Mesodermal cell (in vitro differentiated cells): ENCODE measurements at regions not wholly inside any gene's neighbourhood (a gene's known extent, or its start where the extent isn't known, plus 50 kb on each side); places are given as distances from the start of the nearest gene placed in this dataset.

Experiments used
- H3K27ac ChIP-seq: 2 replicates; pipeline ENCODE4 v1.7.0; 2013; ENCODE audit warnings: mild to moderate bottlenecking, low read depth, low read length, moderate library complexity; ENCODE audit not compliant: severe bottlenecking
- H3K36me3 ChIP-seq: 2 replicates; pipeline ENCODE4 v1.7.1; 2013; ENCODE audit warnings: mild to moderate bottlenecking, low read length, moderate library complexity; ENCODE audit not compliant: control insufficient read depth, insufficient read depth
- H3K4me1 ChIP-seq: one replicate; pipeline ENCODE4 v1.7.1; 2013; ENCODE audit warnings: mild to moderate bottlenecking, low read length; ENCODE audit not compliant: insufficient read depth, control insufficient read depth, poor library complexity, severe bottlenecking
- H3K4me3 ChIP-seq: 2 replicates; pipeline ENCODE4 v1.7.0; 2013; ENCODE audit warnings: low read length, control low read depth, mild to moderate bottlenecking; ENCODE audit not compliant: insufficient read depth, poor library complexity, severe bottlenecking; ENCODE audit errors: extremely low read depth
- H3K9me3 ChIP-seq: 2 replicates; pipeline ENCODE4 v1.7.1; 2013; ENCODE audit warnings: mild to moderate bottlenecking, low read length, moderate library complexity; ENCODE audit not compliant: control insufficient read depth
- WGBS, 2 experiments: methylation state at CpG; one replicate each; pipeline ENCODE4 v1.1.5; 2013; ENCODE audit warnings: missing lambda C conversion rate in 2 of 2; ENCODE audit not compliant: insufficient coverage in 2 of 2; 5-methylcytosine and 5-hydroxymethylcytosine counted together

DNA sequence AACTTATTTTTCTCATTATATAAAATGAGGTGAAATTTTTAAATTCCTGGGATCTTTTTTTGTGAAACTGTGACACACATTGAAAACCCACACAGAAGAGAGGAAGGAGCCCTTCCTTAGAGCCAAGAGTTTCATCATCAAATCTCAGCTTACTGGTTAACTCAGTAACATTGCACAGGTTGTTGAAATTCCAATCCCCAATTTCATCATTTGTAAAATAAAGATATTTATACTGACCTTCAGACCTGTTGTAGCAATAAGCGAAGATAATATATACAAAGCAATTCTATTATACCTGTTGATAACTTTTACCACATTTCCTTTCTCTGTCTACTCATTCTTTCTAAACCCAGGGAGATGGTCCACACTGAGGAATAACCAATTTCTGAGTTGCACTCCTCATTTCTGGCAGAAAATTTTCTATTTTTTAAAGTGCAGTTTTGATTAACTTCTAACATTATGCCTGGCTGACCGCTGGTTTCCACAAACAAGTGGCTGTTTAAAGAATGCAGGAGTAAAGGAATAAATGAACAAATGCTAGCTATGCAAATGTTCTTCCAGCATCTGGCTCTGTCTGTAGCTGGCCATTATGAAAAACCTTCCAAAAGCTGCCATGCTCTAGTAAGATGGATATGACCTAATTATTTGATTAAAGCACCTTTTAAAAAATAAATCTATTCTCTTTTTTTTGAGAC lies 105.7 kb upstream of the LINC00305 start:
- Histone ChIP-seq H3K27ac (no peak overlapping the region), H3K4me1 (no peaks in the 10 kb centered on the region), H3K36me3 (no peaks in the 10 kb centered on the region), H3K9me3 (no peaks in the 10 kb centered on the region), H3K4me3 (no peak overlapping the region)
- 50% methylated on average over 1 of the region's 2 CpGs; no CpG with 5 or more reads in 1 of the 2 experiments for WGBS, 2 experiments

DNA sequence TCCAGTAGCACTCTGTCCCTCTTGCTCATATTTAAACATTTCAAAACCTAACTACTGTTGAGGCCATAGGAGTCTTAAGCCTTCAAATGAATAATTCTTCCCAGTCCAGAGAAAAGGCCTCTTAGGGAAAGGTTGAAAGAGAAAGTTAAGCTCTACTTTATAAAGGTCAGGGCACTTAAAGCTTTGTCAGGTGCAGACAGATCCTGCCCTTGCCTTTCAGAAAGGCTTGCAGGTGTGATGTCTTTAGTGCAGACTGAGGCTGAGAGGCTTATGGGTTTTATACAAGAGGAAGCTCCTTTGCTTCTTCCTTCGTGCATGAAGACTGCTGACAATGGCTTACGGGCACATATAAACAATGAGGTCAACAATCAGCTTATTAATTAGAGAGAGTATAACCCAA lies 105.0 kb upstream of the LINC00305 start:
- Histone ChIP-seq H3K4me3 (no peak overlapping the region), H3K9me3 (no peaks in the 10 kb centered on the region), H3K36me3 (no peaks in the 10 kb centered on the region), H3K4me1 (no peaks in the 10 kb centered on the region), H3K27ac (no peak overlapping the region)
- no CpG with 5 or more reads among the region's 2 CpGs for WGBS, 2 experiments

DNA sequence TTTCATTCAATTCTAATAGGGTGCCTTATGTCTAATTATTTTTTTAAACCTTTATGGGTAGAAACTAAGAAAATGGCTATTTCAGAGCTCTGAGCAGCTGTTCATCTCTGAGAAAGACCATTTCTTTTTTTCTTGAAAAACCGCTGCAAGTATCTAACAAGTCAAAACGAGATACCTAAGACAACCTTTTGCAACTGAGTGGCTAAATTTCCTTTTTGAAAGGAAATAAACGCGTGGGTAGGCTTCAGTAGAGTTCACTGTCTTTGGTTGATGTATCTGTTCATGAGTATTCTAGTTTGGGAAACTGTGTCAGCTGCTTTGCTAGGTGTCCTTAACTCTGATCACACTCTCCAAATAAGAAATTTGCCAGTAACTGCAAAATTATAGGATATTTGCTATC lies 104.3 kb upstream of the LINC00305 start:
- H3K4me1 ChIP-seq = no peaks in the 10 kb centered on the region
- 88% methylated on average over 4 of the region's 4 CpGs; no CpG with 5 or more reads in 1 of the 2 experiments for WGBS, 2 experiments
- H3K27ac ChIP-seq = no peak overlapping the region
- H3K36me3 ChIP-seq = no peaks in the 10 kb centered on the region
- no peak overlapping the region for H3K4me3 ChIP-seq
- no peaks in the 10 kb centered on the region for H3K9me3 ChIP-seq

DNA sequence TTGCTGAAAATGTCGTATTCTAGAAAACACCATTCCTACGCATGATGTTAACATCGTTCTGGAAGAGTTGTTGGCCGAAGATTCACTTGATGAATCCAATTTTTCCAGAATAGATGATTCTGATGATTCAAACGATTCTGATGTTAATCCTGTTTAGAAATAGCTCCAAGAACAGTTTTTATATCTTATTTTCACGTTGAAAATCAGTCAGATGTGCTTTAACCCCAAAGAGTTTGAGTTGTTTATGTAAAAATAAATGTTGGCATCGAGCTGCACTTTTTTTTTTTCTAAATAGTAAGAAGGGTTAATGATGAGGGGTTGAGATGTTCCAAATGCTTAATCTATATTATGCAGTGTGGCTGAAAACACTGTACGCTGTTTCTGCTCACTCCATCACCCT lies 99.9 kb upstream of the LINC00305 start:
- Histone ChIP-seq H3K4me1 (no peaks in the 10 kb centered on the region), H3K27ac (no peak overlapping the region), H3K4me3 (no peak overlapping the region), H3K9me3 (no peaks in the 10 kb centered on the region), H3K36me3 (no peaks in the 10 kb centered on the region)
- 90 to 93% methylated on average over 2 to 5 of the region's 8 CpGs for WGBS, 2 experiments

DNA sequence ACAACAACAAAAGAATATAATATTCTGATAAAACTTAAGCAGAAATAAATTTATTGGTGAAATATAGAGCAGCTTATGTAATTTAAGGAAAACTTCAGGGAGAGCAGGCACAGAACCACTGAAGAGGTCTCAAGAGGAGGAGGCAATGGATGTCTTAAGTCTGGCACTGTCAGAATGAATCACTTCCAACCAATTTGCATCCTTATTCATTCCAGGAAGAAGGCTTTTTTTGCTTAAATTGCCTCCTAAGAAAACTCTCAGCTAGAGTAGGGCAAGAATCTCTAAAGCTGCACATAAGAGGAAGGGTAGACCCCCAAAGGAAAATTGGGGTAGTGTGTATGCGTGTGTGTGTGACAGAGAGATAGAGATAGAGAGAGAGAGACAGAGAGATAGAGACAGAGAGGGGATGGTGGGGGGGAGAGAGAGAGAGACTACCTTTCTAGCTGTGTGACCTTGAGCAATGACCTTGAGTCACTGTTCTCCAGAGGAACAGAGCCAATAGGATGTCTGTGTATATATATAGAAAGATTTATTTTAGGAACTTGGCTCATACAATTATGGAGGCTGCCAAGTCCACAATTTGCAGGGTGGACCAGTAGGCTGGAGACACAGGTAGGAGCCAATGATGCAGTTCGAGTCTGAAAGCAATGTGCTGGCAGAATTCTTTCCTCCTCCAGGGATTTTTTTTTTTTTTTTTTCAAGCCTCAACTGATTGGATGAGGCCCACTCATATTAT lies 96.4 kb upstream of the LINC00305 start:
- 87 to 89% methylated on average over 1 to 2 of the region's 2 CpGs for WGBS, 2 experiments
- Histone ChIP-seq H3K9me3 (no peaks in the 10 kb centered on the region), H3K36me3 (no peaks in the 10 kb centered on the region), H3K4me1 (no peaks in the 10 kb centered on the region), H3K4me3 (no peak overlapping the region), H3K27ac (no peak overlapping the region)

DNA sequence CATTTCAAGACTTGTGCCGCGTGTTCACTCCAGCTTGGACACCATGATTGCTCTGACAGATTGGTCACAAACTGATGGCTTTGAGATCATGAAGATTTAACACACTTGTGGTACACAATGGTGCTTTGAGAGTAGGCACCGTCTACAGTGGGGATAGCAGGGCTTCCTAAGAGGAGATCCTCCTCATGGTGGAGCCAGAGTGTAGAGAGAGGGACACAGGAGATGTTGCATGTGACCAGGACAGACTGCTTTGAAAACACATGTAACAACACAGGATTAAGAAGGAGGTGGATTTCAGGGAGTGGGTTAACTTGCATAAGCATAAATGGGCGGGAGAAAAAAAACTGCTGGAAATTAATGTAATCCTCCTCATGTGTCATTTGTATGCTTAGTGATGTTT lies 95.7 kb upstream of the LINC00305 start:
- no peak overlapping the region for H3K27ac ChIP-seq
- H3K4me1 ChIP-seq = no peaks in the 10 kb centered on the region
- WGBS, 2 experiments = 87% methylated on average over 3 to 4 of the region's 4 CpGs
- no peak overlapping the region for H3K4me3 ChIP-seq
- no peaks in the 10 kb centered on the region for H3K36me3 ChIP-seq
- H3K9me3 ChIP-seq = no peaks in the 10 kb centered on the region

DNA sequence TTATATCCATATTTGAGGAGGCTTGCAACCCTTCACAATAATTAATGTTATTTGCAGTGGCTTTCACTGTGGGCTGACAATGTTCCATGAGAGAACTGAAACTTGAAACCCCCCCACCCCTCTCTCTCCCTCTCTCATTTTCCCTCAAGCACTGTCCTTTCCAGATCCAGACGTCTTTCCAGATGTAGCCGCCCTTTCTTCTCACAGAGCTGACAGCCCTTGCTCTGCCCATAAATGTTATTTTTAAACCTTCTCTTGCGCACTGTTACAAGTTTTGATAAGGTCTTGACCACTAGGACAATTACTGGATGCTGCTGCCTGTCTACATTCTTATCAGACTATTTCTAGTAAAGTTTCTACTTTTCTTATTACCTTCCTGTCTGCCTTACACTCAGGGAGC lies 91.4 kb upstream of the LINC00305 start:
- H3K4me3 ChIP-seq = no peak overlapping the region
- no peaks in the 10 kb centered on the region for H3K36me3 ChIP-seq
- 56 to 58% methylated on average over 3 of the region's 3 CpGs for WGBS, 2 experiments
- no peaks in the 10 kb centered on the region for H3K4me1 ChIP-seq
- H3K9me3 ChIP-seq = no peaks in the 10 kb centered on the region
- H3K27ac ChIP-seq = no peak overlapping the region

DNA sequence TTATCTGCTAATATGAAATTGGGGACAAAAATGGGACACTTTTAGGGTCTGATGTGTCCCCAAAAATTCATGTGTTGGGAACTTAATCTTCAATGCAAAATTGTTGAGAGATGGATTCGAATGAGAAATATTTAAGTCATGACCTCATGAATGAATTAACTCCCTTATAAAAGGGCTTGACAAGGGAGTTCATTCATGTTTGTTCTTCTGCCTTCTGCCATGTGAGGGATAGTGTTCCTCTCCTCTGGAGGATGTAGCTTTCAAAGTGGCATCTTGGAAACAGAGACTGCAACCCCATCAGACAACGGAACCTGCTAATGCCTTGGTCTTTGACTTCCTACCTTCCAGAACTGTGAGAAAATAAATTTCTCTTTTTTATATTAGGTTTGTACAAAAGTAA lies 89.2 kb upstream of the LINC00305 start:
- no peak overlapping the region for H3K4me3 ChIP-seq
- no peaks in the 10 kb centered on the region for H3K9me3 ChIP-seq
- peak overlapping the region; percentile 11 for H3K27ac ChIP-seq
- H3K36me3 ChIP-seq = no peaks in the 10 kb centered on the region
- WGBS, 2 experiments = no CpG with 5 or more reads among the region's 2 CpGs
- no peaks in the 10 kb centered on the region for H3K4me1 ChIP-seq

DNA sequence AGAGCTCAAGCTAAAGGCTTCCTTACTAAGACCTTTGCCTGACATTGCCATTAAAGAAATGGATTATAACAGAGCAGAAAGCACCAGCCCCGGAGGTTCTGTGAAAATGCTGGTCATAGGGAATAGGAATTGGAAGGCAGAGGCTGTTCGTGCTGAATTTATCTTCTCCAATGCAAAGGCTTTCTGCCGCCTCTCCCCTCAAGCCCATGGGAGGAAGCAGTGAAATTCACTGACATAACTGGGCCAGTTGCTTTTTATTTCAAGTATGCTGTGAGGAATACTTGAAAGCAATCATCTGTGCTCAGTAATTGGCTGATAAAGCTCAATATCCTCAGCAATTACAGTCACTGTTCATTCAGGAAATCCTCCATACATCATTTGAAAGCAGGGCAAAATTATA lies 85.4 kb upstream of the LINC00305 start:
- H3K27ac ChIP-seq = no peak overlapping the region
- H3K36me3 ChIP-seq = no peaks in the 10 kb centered on the region
- H3K4me3 ChIP-seq = no peak overlapping the region
- H3K4me1 ChIP-seq = no peaks in the 10 kb centered on the region
- peaks cover 6% of the 10 kb centered on the region for H3K9me3 ChIP-seq
- 63 to 100% methylated on average over 1 to 2 of the region's 3 CpGs for WGBS, 2 experiments

DNA sequence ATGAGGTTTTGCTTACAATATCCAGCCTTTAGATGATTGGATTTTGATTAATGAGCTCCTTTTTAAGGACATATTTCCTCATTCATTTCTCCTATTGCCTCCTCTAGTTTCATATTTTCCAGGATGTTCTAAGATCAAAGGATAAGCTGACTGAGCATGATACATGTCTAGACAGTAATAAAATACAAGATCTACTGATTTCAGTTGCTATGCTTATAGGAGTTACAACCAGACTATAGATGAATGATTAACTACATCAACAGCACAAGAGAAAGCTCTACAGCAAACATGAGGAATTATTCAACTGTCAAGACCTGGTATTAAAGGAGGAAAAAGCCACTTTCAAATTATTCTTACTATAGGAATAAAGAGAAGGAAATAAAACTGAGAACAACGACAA lies 85.0 kb upstream of the LINC00305 start:
- Histone ChIP-seq H3K4me1 (no peaks in the 10 kb centered on the region), H3K27ac (no peak overlapping the region), H3K9me3 (peaks cover 6% of the 10 kb centered on the region), H3K36me3 (no peaks in the 10 kb centered on the region), H3K4me3 (no peak overlapping the region)
- WGBS, 2 experiments = no CpG with 5 or more reads among the region's 1 CpG

DNA sequence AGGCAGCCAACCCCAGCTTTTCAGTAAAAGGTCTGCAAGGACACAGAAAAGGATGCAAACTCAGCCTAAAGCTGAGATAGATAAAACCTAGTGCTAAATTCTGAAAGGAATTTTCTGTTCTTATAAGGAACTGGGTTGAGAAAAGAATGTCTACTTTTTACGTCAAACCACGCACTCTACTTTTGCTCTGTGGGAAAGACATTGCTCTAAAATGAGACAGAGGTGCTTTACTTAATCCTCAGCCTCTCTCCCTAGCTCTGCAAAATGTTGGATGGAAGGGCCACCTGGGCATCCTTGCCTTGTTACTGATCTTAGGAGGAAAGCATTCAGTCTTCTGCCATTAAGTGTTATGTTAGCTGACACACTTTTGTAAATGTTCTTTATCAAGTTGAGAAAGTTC lies 72.1 kb upstream of the LINC00305 start:
- Histone ChIP-seq H3K4me1 (no peaks in the 10 kb centered on the region), H3K36me3 (no peaks in the 10 kb centered on the region), H3K27ac (no peak overlapping the region), H3K4me3 (no peak overlapping the region), H3K9me3 (no peaks in the 10 kb centered on the region)
- WGBS, 2 experiments = 100% methylated on average over 1 of the region's 2 CpGs; no CpG with 5 or more reads in 1 of the 2 experiments
